Stimulated activated CD4-positive, alpha-beta T cell treated with anti-CD3 and anti-CD28 coated beads, Interleukin-1b, Interleukin-23, amount 100 ng/mL, for 24 hours (primary cell): ENCODE measurements at regions not wholly inside any gene's neighbourhood (a gene's known extent, or its start where the extent isn't known, plus 50 kb on each side); places are given as distances from the start of the nearest gene placed in this dataset.

ENCODE experiments used
- DNase-seq, 4 experiments: peaks; one replicate each; pipeline ENCODE4 v3.0.0-alpha.2; 2020; ENCODE audit warnings: low read depth in 4 of 4, low spot score in 1 of 4

GRCh38 chr10:107803546-107803945, 639.0 kb upstream of the SORCS1 start:
- DNase-seq = no peak

- DNase-seq = no peak
These were observed 635.6 kb upstream of the SORCS1 start for GRCh38 chr10:107800061-107800460.

- DNase-seq = no peak
These were observed 625.8 kb upstream of the SORCS1 start for GRCh38 chr10:107790271-107790670.

DNA sequence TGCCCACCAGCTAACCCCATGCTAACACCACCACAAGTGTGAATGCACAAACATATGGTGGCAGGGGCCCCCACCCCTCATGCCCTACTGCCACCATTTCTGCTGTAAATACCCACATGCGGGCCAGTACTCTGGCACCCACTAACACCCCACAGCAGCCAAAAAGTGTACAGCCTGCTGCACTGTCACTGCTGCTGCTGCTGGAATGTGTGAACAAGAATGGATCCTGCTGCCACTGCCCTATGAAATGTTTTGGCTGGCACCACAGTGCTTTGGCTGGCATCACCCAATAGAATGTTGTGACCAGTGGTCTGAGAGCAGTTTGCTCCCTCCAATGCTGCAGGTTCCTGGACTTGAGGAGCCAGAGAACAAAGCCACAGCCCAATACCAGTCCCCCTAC, 606.6 kb upstream of the SORCS1 start:
- DNase-seq = no peak

DNA sequence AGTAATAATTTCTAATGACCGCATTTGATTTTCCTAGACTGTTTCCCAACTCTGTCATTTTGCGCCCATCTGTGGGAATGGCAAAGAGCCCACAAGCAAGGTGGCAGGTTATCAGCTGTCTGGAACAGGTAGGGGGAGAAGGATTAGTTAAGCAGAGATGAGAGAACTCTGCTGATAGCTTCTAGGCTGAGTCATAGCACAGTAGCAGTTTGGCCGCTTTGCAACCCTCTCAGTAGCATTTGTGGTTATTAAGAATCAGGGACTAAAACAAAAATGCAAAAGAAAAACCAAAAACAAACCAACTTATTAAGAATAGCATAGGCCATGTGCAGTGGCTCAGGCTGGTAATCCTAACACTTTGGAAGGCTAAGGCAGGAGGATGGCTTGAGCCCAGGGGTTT, 602.7 kb upstream of the SORCS1 start:
- DNase-seq = no peak

- DNase-seq = no peak
These were observed 590.3 kb upstream of the SORCS1 start for GRCh38 chr10:107754814-107755213.

- no peak for DNase-seq
These were observed 584.7 kb upstream of the SORCS1 start for GRCh38 chr10:107749235-107749634.

DNA sequence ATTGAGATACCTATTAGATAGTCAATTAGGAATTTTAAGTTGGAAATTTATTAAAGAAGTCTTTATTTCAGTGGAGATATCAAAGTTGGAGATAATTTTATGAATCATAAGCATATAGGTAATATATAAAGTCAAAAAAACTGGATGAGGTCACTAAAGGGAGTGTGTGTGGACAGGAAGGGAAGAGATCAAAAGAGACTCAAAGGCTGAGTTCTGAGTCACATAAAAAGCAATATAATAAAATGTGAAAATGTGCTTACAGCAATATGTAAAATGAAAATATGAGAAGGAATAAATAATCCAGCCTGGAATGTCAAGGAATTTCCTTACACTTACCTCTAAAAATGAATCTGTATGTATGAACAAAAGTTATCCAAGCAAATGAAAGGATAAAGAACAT, 583.3 kb upstream of the SORCS1 start:
- no peak for DNase-seq

GRCh38 chr10:107741971-107742370, 577.5 kb upstream of the SORCS1 start:
- DNase-seq = no peak

DNA sequence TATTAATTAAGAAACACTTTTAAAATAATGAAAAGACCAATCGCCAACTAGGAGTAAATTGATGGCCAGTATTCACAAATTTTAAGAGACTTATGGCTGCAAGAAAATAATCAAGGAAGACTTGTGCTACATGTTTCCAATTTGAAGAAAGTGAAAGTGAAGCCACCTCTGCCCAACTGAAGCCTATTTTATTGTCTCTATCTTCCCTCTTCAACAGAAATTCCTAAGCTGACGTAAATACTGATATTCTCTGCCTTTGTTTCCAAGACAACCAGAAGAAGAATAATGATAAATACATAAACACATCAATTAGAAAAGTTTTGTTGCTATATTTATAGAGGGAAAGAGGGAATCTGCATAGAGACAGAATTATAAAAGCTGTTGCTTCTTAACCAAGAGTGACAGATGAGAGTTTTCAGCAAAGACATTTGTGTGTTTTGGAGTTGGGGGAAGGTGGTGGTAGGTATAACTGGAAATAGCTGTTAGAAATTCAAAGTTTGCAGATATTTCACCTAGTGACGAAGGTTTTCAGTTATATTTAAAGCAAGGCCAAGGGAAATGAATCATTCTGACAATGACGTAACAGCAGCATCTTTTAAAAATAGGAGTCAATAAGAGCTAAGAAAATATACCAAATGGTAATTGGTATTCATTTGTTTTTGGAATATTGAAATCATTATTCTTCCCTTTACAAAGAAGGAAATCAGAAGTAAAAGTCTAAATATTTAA, 576.6 kb upstream of the SORCS1 start:
- DNase-seq = no peak

- no peak for DNase-seq
These were observed 575.4 kb upstream of the SORCS1 start for GRCh38 chr10:107739951-107740350.

GRCh38 chr10:107733328-107734130, 569.0 kb upstream of the SORCS1 start:
- no peak for DNase-seq

DNA sequence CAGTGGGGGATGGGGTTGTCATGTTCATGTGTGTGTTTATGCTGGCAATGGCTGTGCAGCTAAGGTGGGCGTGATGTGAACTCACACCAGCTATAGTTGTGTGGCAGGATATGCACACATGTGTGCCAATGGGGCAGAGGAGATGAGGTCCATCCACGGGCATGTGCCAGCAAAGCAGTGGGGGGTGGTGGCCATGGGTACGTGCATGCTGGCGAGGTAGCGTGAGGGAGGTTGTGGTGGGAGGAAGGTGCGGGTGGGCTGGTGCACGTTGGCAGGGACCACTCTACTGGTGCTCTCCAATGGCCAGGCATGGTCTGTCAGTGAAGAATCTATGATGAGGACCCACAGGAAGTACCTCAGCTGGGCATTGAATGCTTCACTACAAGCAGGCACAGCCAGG, 567.5 kb upstream of the SORCS1 start:
- DNase-seq = no peak

- DNase-seq = no peak
These were observed 564.3 kb upstream of the SORCS1 start for GRCh38 chr10:107728807-107729206.

DNA sequence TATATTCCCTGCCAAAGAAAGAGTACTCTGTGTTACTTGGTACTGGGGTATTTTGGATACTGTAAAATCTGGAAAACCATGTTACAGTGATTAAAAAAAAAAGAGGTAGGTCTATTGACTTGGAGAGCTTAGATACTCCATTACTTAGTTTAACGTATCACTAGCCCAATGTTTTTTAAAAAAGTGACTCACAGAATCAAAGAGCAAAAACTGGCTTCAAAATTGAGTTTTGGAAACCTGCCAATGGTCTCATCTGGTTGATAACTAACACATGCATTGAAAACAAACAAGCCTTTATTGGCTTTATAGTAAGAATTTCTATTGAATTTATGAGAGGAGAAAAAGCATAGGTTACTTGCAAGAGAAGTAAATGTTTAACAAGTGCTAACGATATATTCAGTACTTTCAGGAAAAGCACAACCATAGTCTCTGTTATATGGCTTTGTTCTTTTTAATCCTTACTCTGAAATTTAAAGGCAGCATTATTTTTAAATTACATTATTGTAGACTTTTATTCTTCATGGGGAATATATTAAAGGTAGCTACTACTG, 563.3 kb upstream of the SORCS1 start:
- no peak for DNase-seq

DNA sequence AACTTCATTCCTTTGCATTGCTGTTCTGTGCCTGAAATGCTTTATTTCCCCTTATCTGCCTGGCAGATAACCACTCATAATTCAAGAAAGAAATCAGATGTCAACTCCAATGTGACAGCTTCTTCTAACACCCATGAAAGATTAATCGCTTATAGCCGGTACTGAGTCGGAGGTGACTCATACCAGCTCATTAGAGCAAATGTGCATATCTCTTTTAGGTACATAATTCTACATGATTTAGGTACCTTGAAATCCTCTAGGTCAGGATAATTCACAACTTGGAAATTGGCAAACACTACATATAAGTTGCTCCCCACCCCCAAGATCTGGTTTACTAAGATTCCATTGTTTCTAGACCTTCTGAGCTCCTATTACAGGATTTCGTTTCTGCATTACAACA, 554.4 kb upstream of the SORCS1 start:
- no peak for DNase-seq

DNA sequence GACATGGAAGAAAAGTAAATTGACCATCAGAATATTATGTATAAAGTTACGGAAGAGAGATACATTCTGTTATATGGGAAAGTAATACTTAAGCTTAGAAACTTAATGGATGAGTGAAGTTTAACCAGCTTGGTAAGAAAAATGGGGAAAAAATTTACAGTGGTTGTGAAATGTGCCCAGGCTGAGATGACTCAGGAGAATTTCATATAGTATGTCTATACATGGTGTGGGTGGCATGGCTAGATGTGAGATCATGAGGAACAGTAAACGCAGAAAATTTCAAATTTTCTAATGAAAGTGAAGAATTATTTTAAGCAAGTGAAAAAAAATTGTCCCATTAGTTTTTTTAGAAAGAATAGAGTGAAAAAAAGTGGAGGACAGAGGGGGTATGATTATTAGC, 552.5 kb upstream of the SORCS1 start:
- DNase-seq = no peak

GRCh38 chr10:107715565-107715964, 551.1 kb upstream of the SORCS1 start:
- DNase-seq = no peak

DNA sequence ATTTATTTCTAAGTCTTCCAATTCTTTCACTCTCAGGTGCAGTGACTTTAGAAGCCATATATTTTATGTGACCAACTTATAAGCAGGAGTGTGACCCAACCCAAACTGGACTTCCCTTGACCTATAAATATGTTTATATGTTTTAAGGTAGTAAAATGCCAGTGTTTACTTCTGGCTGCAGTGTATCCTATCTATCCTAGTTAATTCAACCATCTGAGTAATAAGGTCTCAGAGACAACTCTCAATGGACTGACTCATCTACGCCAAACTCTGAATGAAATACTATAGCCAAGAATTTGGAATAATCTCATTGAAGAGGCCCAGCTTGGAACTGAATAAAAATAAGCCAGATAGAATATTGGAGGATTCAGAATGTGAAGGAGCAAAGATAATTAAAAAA, 544.5 kb upstream of the SORCS1 start:
- DNase-seq = no peak

DNA sequence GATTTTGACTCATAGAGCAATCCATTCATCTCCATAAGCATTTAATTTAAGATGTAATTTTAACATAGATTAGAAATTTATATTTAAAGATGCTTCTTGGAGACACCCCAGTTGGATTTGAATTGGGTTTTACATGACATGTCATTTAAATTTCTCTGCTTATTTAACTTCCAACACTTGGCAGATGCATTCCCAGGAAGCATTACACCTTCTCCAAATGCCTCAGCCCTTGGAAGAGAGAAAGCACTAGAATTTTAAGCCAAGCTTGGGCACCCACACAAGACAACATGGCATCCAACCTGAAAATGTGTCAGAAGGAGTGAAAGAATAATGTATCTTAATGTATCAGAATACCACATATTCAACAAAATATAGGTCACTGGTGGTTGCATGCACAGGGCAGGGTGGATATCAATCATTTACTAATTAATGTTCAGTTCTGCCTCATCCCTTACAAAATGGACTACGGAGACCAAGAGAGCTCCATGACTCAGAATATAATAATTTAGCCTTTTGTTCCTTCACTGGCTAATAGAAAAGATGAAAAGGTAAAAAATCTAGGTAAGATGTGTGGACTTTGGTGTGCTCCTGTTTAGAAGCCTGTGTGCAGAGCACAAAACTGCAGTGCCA, 541.7 kb upstream of the SORCS1 start:
- no peak for DNase-seq

GRCh38 chr10:107701943-107702342, 537.4 kb upstream of the SORCS1 start:
- DNase-seq = no peak

DNA sequence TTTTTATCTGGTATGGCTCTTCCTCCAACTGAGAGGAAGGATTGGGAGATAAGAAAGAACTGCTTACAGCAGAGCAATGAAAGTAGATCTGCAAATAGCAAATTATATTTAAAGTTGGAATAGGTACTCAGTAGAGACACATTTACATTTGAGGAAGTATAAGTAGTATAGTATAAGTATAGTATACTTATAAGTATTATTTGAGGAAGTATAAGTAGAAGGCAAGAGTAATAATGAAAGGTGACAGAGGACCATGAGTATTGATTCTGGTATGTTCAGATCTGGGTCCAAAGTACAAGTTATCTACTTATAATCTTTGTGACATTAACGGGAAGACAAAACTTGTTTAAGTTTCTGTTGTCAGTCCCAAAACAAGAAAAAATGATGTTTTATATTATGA, 527.6 kb upstream of the SORCS1 start:
- no peak for DNase-seq
